IMR-90 (cell line): ENCODE measurements at regions not wholly inside any gene's neighbourhood (a gene's known extent, or its start where the extent isn't known, plus 50 kb on each side); places are given as distances from the start of the nearest gene placed in this dataset.

Experiments used
- ATAC-seq: fragments of 200-7000 bp; cut with Tn5 transposase; 2 replicates; pipeline ENCODE4 v1.9.1; 2020; ENCODE audit warnings: low read depth, mild to moderate bottlenecking, moderate library complexity
- BruUV-seq: library from RNA; stranded (reverse); fragments of 400-500 nt; replicated peaks from 2 replicates; lab custom pipeline; 2021; lab: Mats Ljungman, UMichigan
- CTCF ChIA-PET: fragments of 300-600 bp; formaldehyde crosslinking; extraction: SDS; loops from one replicate; lab custom pipeline; 2021; ENCODE audit warnings: antibody characterized with exemption; lab: Yijun Ruan, JAX
- POLR2A ChIA-PET: fragments of 300-600 bp; sonication (Branson Sonifier 250); formaldehyde crosslinking; loops from one replicate; lab custom pipeline; 2022; ENCODE audit warnings: antibody characterized with exemption; ENCODE audit not compliant: unreplicated experiment; lab: Charles Lee
- DNase-seq: peaks from one replicate; pipeline ENCODE4 v3.0.0; 2013
- H2AFZ ChIP-seq: replicated peaks from 2 replicates; pipeline ENCODE3; 2013; ENCODE audit warnings: low read length, mild to moderate bottlenecking; ENCODE audit not compliant: poor library complexity
- H2AK5ac ChIP-seq: 2 replicates; pipeline ENCODE4 v1.6.1; 2013; ENCODE audit warnings: low read depth, low read length, inconsistent platforms
- H2AK9ac ChIP-seq: replicated peaks from 2 replicates; pipeline ENCODE3; 2013; ENCODE audit warnings: mild to moderate bottlenecking, low read depth, low read length, moderate library complexity; ENCODE audit not compliant: poor library complexity
- H2BK120ac ChIP-seq: 2 replicates; pipeline ENCODE4 v1.6.1; 2013; ENCODE audit warnings: low read depth, low read length, inconsistent platforms
- H2BK15ac ChIP-seq: 3 replicates; pipeline ENCODE4 v1.6.1; 2013; ENCODE audit warnings: low read depth, low read length, inconsistent platforms
- H2BK20ac ChIP-seq: 2 replicates; pipeline ENCODE4 v1.6.1; 2013; ENCODE audit warnings: low read depth, mild to moderate bottlenecking, inconsistent platforms, low read length, moderate library complexity
- H2BK5ac ChIP-seq: 2 replicates; pipeline ENCODE4 v1.6.1; 2013; ENCODE audit warnings: mild to moderate bottlenecking, low read depth, low read length, inconsistent platforms; ENCODE audit not compliant: poor library complexity, severe bottlenecking
- H3K14ac ChIP-seq: replicated peaks from 2 replicates; pipeline ENCODE4 v1.6.1; 2013; ENCODE audit warnings: low read depth, low read length, inconsistent platforms
- H3K18ac ChIP-seq: 2 replicates; pipeline ENCODE4 v1.6.1; 2013; ENCODE audit warnings: low read depth, low read length, control low read depth
- H3K23ac ChIP-seq: 2 replicates; pipeline ENCODE4 v1.6.1; 2013; ENCODE audit warnings: low read depth, low read length, inconsistent platforms
- H3K27ac ChIP-seq: 2 replicates; pipeline ENCODE4 v1.5.1; 2013; ENCODE audit warnings: mild to moderate bottlenecking, control low read depth, low read length; ENCODE audit not compliant: insufficient read depth
- H3K27me3 ChIP-seq: 2 replicates; pipeline ENCODE4 v1.6.1; 2013; ENCODE audit warnings: low read length; ENCODE audit not compliant: control insufficient read depth, insufficient read depth
- H3K36me3 ChIP-seq: 2 replicates; pipeline ENCODE4 v1.6.1; 2013; ENCODE audit warnings: low read length, mixed read lengths; ENCODE audit not compliant: control insufficient read depth, insufficient read depth
- H3K4ac ChIP-seq: 2 replicates; pipeline ENCODE4 v1.6.1; 2013; ENCODE audit warnings: low read depth, low read length, inconsistent platforms
- H3K4me1 ChIP-seq: 2 replicates; pipeline ENCODE4 v1.6.1; 2013; ENCODE audit warnings: low read length, mixed read lengths; ENCODE audit not compliant: control insufficient read depth, insufficient read depth
- H3K4me2 ChIP-seq: 2 replicates; pipeline ENCODE4 v1.6.1; 2013; ENCODE audit warnings: low read depth, mild to moderate bottlenecking, control low read depth, low read length, moderate library complexity
- H3K4me3 ChIP-seq: 2 replicates; pipeline ENCODE4 v1.5.1; 2013; ENCODE audit warnings: low read depth, mild to moderate bottlenecking, control low read depth, low read length, moderate library complexity; ENCODE audit not compliant: insufficient read depth
- H3K56ac ChIP-seq: 2 replicates; pipeline ENCODE4 v1.6.1; 2013; ENCODE audit warnings: low read length, inconsistent platforms; ENCODE audit not compliant: insufficient read depth; ENCODE audit errors: extremely low read depth
- H3K79me1 ChIP-seq, 2 experiments: 2 replicates each; pipeline ENCODE4 v1.6.1; 2013; ENCODE audit warnings: low read length in 2 of 2, inconsistent platforms in 1 of 2, low read depth in 1 of 2
- H3K9ac ChIP-seq: 2 replicates; pipeline ENCODE4 v1.6.1; 2013; ENCODE audit warnings: low read depth, low read length, control low read depth
- H3K9me1 ChIP-seq: 2 replicates; pipeline ENCODE4 v1.6.1; 2013; ENCODE audit warnings: low read length, inconsistent platforms; ENCODE audit not compliant: insufficient read depth
- H3K9me3 ChIP-seq: 2 replicates; pipeline ENCODE4 v1.6.1; 2013; ENCODE audit warnings: low read length; ENCODE audit not compliant: control insufficient read depth, insufficient read depth
- H4K20me1 ChIP-seq: 2 replicates; pipeline ENCODE4 v1.6.1; 2013; ENCODE audit warnings: low read length, inconsistent platforms; ENCODE audit not compliant: insufficient read depth
- H4K5ac ChIP-seq: 2 replicates; pipeline ENCODE4 v1.6.1; 2013; ENCODE audit warnings: mild to moderate bottlenecking, low read depth, low read length, control low read depth
- H4K8ac ChIP-seq, 2 experiments: 2 replicates each; pipeline ENCODE4 v1.6.1; 2013; ENCODE audit warnings: low read depth in 2 of 2, low read length in 2 of 2, control low read depth in 1 of 2, inconsistent platforms in 1 of 2
- H4K91ac ChIP-seq: 2 replicates; pipeline ENCODE4 v1.6.1; 2013; ENCODE audit warnings: low read depth, low read length, inconsistent platforms; ENCODE audit not compliant: insufficient read depth
- BHLHE40 ChIP-seq: fragments of 150-350 bp; IDR thresholded peaks from 2 replicates; pipeline ENCODE4 v1.6.1; 2016; ENCODE audit warnings: mild to moderate bottlenecking, low read depth, low read length
- CEBPB ChIP-seq: IDR thresholded peaks from 2 replicates; pipeline ENCODE4 v1.6.1; 2012; ENCODE audit warnings: low read depth, low read length, improper control_type of control experiment
- CHD1 ChIP-seq: IDR thresholded peaks from 2 replicates; pipeline ENCODE4 v1.6.1; 2012; ENCODE audit warnings: low read depth, low read length, improper control_type of control experiment
- CTCF ChIP-seq: conservative IDR thresholded peaks from 2 replicates; pipeline ENCODE4 v1.5.1; 2012; ENCODE audit warnings: mild to moderate bottlenecking, low read depth, low read length, improper control_type of control experiment
- ELK1 ChIP-seq: fragments of 150-350 bp; IDR thresholded peaks from 2 replicates; pipeline ENCODE4 v1.6.1; 2016; ENCODE audit warnings: low read depth, mild to moderate bottlenecking, low read length, moderate library complexity, borderline replicate concordance
- MAZ ChIP-seq: IDR thresholded peaks from 2 replicates; pipeline ENCODE4 v1.6.1; 2012; ENCODE audit warnings: low read depth, mild to moderate bottlenecking, low read length, improper control_type of control experiment, moderate library complexity, borderline replicate concordance
- MXI1 ChIP-seq: IDR thresholded peaks from 2 replicates; pipeline ENCODE4 v1.6.1; 2012; ENCODE audit warnings: low read depth, mild to moderate bottlenecking, low read length, moderate library complexity, borderline replicate concordance
- NFE2L2 ChIP-seq: fragments of 150-350 bp; IDR thresholded peaks from 2 replicates; pipeline ENCODE4 v1.6.1; 2016; ENCODE audit warnings: low read depth, mild to moderate bottlenecking, low read length
- POLR2A ChIP-seq: IDR thresholded peaks from 2 replicates; pipeline ENCODE4 v1.6.1; 2012; ENCODE audit warnings: mild to moderate bottlenecking, low read depth, low read length
- RAD21 ChIP-seq: IDR thresholded peaks from 2 replicates; pipeline ENCODE4 v1.6.1; 2012; ENCODE audit warnings: low read length, improper control_type of control experiment
- RCOR1 ChIP-seq: IDR thresholded peaks from 2 replicates; pipeline ENCODE4 v1.6.1; 2012; ENCODE audit warnings: mild to moderate bottlenecking, low read length, improper control_type of control experiment; ENCODE audit not compliant: insufficient replicate concordance
- RFX5 ChIP-seq: IDR thresholded peaks from 2 replicates; pipeline ENCODE4 v1.8.0; 2012; ENCODE audit warnings: low read depth, mild to moderate bottlenecking, low read length, moderate library complexity
- SMC3 ChIP-seq: fragments of 150-350 bp; IDR thresholded peaks from 2 replicates; pipeline ENCODE4 v1.6.1; 2016; ENCODE audit warnings: low read depth, mild to moderate bottlenecking, antibody characterized with exemption, low read length, moderate library complexity
- WGBS, 2 experiments: methylation state at CpG; one replicate each; pipeline versions ENCODE4 v1.1.5 to v1.1.7; 2013; ENCODE audit warnings: missing lambda C conversion rate in 2 of 2; ENCODE audit not compliant: insufficient read length in 1 of 2; ENCODE audit errors: extremely low coverage in 2 of 2; 5-methylcytosine and 5-hydroxymethylcytosine counted together
- dilution Hi-C: fragments of 300-500 bp; cut with HindIII; formaldehyde crosslinking; loops from one replicate; pipeline ENCODE4 v1.14.3; 2018; ENCODE audit warnings: low sequenced_read_pairs; ENCODE audit not compliant: unreplicated experiment
- in situ Hi-C: fragments of 300-500 bp; cut with MboI; formaldehyde crosslinking; loops from 3 replicates; pipeline ENCODE4 v1.14.3; 2019; ENCODE audit warnings: low sequenced_read_pairs, inconsistent platforms, mixed read lengths
- intact Hi-C: fragments of 100-400 bp; cut with micrococcal nuclease; formaldehyde crosslinking; loops from 2 replicates; pipeline ENCODE4 v1.10.0; 2022
- TF ChIP-seq, protein P1 (sequence below): fragments of 150-350 bp; IDR thresholded peaks from 2 replicates; pipeline ENCODE4 v1.6.1; 2017; ENCODE audit warnings: mild to moderate bottlenecking, antibody characterized with exemption, low read length, low read depth

DNA sequence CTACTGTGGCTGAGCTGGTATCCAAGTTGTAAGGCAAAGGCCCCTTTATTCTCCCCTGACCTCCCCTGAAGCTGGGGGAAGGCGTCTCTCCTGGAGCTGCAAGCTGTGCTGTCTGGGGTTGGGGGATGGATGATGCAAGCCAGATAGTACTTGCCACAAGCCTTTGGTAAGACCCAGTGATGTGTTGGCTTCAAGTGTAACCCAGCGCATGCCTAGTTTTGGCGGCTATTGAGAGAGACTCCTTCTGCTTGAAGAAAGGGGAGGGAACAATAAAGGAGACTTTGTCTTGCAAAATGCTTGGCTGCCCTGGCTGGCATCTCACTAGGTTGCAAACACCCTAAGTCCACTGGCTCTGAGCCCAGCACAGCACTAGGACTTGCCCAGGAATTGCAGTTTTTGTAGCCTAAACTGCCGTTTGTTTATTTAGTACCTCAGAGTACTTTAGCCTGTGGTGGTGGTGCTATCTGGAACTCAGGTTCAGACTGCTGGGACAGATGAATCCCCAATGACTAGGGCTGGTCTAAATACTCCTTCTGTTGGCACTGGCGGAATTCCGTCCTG lies 108.2 kb downstream of the TNFSF13B start:
- no peak overlapping the region for H3K18ac ChIP-seq
- no peaks in the 10 kb centered on the region for H3K79me1 ChIP-seq
- TF ChIP-seq RCOR1 (no peak), BHLHE40 (no peak), MAZ (no peak), CHD1 (no peak), SMC3 (no peak), CTCF (no peak), ELK1 (no peak), CEBPB (no peak), POLR2A (no peak), MXI1 (no peak), RFX5 (no peak), RAD21 (no peak), NFE2L2 (no peak)
- TF ChIP-seq, protein P1, sequence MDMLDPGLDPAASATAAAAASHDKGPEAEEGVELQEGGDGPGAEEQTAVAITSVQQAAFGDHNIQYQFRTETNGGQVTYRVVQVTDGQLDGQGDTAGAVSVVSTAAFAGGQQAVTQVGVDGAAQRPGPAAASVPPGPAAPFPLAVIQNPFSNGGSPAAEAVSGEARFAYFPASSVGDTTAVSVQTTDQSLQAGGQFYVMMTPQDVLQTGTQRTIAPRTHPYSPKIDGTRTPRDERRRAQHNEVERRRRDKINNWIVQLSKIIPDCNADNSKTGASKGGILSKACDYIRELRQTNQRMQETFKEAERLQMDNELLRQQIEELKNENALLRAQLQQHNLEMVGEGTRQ, result no peak
- no peaks in the 10 kb centered on the region for H3K36me3 ChIP-seq
- intact Hi-C loops, result no loop called here
- ATAC-seq, result no peak
- CTCF ChIA-PET, result no interaction called here
- in situ Hi-C loops, result no loop called here
- no peak overlapping the region for H3K4ac ChIP-seq
- no peak overlapping the region for H2BK20ac ChIP-seq
- dilution Hi-C loops, result no loop called here
- no peak overlapping the region for H2BK5ac ChIP-seq
- H3K9ac ChIP-seq, result no peak overlapping the region
- no peak overlapping the region for H4K8ac ChIP-seq
- no peak overlapping the region for H3K4me3 ChIP-seq
- H3K56ac ChIP-seq, result no peak overlapping the region
- no peak overlapping the region for H2BK120ac ChIP-seq
- no peak overlapping the region for H3K14ac ChIP-seq
- no peaks in the 10 kb centered on the region for H3K4me1 ChIP-seq
- no peak overlapping the region for H3K4me2 ChIP-seq
- no peak overlapping the region for H2AK5ac ChIP-seq
- POLR2A ChIA-PET, result no interaction called here
- no peak overlapping the region for H4K5ac ChIP-seq
- H3K27ac ChIP-seq, result no peak overlapping the region
- no peak overlapping the region for H4K91ac ChIP-seq
- H3K27me3 ChIP-seq, result no peaks in the 10 kb centered on the region
- H2BK15ac ChIP-seq, result no peak overlapping the region
- H3K23ac ChIP-seq, result no peak overlapping the region
- WGBS, 2 experiments, result no CpG with 5 or more reads among the region's 6 CpGs
- H4K20me1 ChIP-seq, result no peaks in the 10 kb centered on the region
- no peaks in the 10 kb centered on the region for H3K9me1 ChIP-seq
- no peak for DNase-seq
- H2AK9ac ChIP-seq, result no peak overlapping the region
- no TSS peak for BruUV-seq
- H3K9me3 ChIP-seq, result peaks cover 2% of the 10 kb centered on the region; the same call in 1 of the 2 replicates
- H2AFZ ChIP-seq, result no peak overlapping the region
